Heart right ventricle (tissue), 16 donors: ENCODE measurements at regions not wholly inside any gene's neighbourhood (a gene's known extent, or its start where the extent isn't known, plus 50 kb on each side); places are given as distances from the start of the nearest gene placed in this dataset.

ENCODE experiments used
- ATAC-seq, 8 donors: fragments of 200-7000 bp; cut with Tn5 transposase; one replicate each; pipeline ENCODE4 v1.9.1; 2020; ENCODE audit warnings: mild to moderate bottlenecking in 8 of 8, moderate library complexity in 8 of 8, moderate number of reproducible peaks in 1 of 8
- DNase-seq, 2 donors: peaks; one replicate each; pipeline ENCODE4 v3.0.0-alpha.2; 2020
- H3K27ac ChIP-seq, 10 donors: fragments of 200-600 bp; sonication (generic) in 2 of 10; one replicate each; pipeline versions ENCODE4 v1.5.0 to v1.8.0; 2020 to 2022; ENCODE audit warnings: mild to moderate bottlenecking in 3 of 10
- H3K27me3 ChIP-seq, 7 donors: fragments of 200-600 bp; one replicate each; pipeline ENCODE4 v1.8.0; 2021 to 2022; ENCODE audit warnings: mild to moderate bottlenecking in 2 of 7
- H3K36me3 ChIP-seq, 9 donors: fragments of 200-600 bp; sonication (generic) in 1 of 9; one replicate each; pipeline versions ENCODE4 v1.5.0 to v1.8.0; 2020 to 2022; ENCODE audit warnings: mild to moderate bottlenecking in 2 of 9
- H3K4me1 ChIP-seq, 9 donors: fragments of 200-600 bp; sonication (generic) in 1 of 9; one replicate each; pipeline versions ENCODE4 v1.5.0 to v1.8.0; 2020 to 2022; ENCODE audit warnings: mild to moderate bottlenecking in 4 of 9
- H3K4me3 ChIP-seq, 10 donors: fragments of 200-600 bp; sonication (generic) in 2 of 10; one replicate each; pipeline versions ENCODE4 v1.5.0 to v1.8.0; 2020 to 2022; ENCODE audit warnings: mild to moderate bottlenecking in 7 of 10, moderate library complexity in 2 of 10
- H3K9me3 ChIP-seq, 11 donors: fragments of 200-600 bp in 10 of 11; sonication (generic) in 2 of 11; one replicate each; pipeline versions ENCODE4 v1.5.0 to v1.8.0; 2013 to 2022; ENCODE audit warnings: mild to moderate bottlenecking in 2 of 11, control low read depth in 1 of 11, moderate library complexity in 1 of 11
- CTCF ChIP-seq, 9 donors: fragments of 200-600 bp; sonication (generic) in 2 of 9; IDR thresholded peaks; one replicate each; pipeline versions ENCODE4 v1.5.0 to v1.8.0; 2021 to 2022; ENCODE audit warnings: antibody characterized with exemption in 9 of 9, mild to moderate bottlenecking in 5 of 9, moderate library complexity in 1 of 9
- WGBS, 2 donors: extraction: QIAGEN DNeasy Blood & Tissue Kit; methylation state at CpG; one replicate each; pipeline ENCODE4 v1.1.7; 2013; ENCODE audit warnings: inconsistent platforms in 1 of 2; 5-methylcytosine and 5-hydroxymethylcytosine counted together
- intact Hi-C, 10 donors: fragments of 100-400 bp; cut with DNase I; formaldehyde crosslinking; loops; one replicate each; pipeline versions ENCODE4 v1.11.1 to v1.14.2; 2022
- donor health status: Arrhythmogenic right ventricular cardiomyopathy.
- donor health status: ischemic (EF 13 %, LVEDD 7.1; RV severe dilation, severe dysfunction).
- donor health status: healthy with polysubstance abuse.
- donor health status: DM: no; HTN: yes; CAD: no.
- donor health status: DM: no; HTN: no; CAD: no.
- donor health status: ischemic (EF 25% LVEDD 6.9; RV normal size, moderate dysfunction).
- donor health status: ischemic (EF 25% LVEDD 5.7; RV mildly dilated, moderate dysfunction).
- donor health status: healthy.
- donor health status: DM: yes; HTN: yes; CAD: no.
- donor health status: Ischemic cardiomyopathy.
- donor health status: ischemic (EF 35%, LVEDD 5.7; RV mildly dilated, moderate dysfunction).
- donor health status: nonischemic (EF 11% LVEDD 7.7; RV severe dilation, severe dysfunction).
- donor health status: DM: yes; HTN: yes; CAD: no.
- donor health status: PGD.
- donor health status: ischemic (EF 29% LVEDD 5.4; RV normal size, mild dysfunction).
- donor health status: nonischemic (EF 23%, LVEDD 6.1; RV moderate dilation, normal function).

- TF ChIP-seq CTCF (IDR thresholded peaks at IDR 0.05), result no peak
- Histone ChIP-seq H3K4me1 (no peaks in the 10 kb centered on the region), H3K4me3 (no peak overlapping the region), H3K27me3 (no peaks in the 10 kb centered on the region), H3K36me3 (no peaks in the 10 kb centered on the region), H3K27ac (no peak overlapping the region), H3K9me3 (no peaks in the 10 kb centered on the region)
- no peak for ATAC-seq
- WGBS, 2 donors, result 75 to 80% methylated on average over 5 of the region's 5 CpGs
- intact Hi-C loops, result no loop called here
- no peak for DNase-seq
These were observed 177.7 kb upstream of the SP8 start for GRCh38 chr7:20964281-20964918.

- intact Hi-C loops, result loop anchor here in 1 of 10 donors (10.0 kb wide), 1 partner anchor 56 kb away; no protein-coding TSS in a partner anchor
- Histone ChIP-seq H3K27me3 (no peaks in the 10 kb centered on the region), H3K36me3 (no peaks in the 10 kb centered on the region), H3K9me3 (no peaks in the 10 kb centered on the region), H3K4me1 (no peaks in the 10 kb centered on the region), H3K27ac (no peak overlapping the region), H3K4me3 (no peak overlapping the region)
- DNase-seq, result no peak
- 63 to 70% methylated on average over 3 of the region's 3 CpGs for WGBS, 2 donors
- no peak for ATAC-seq
- TF ChIP-seq CTCF (IDR thresholded peaks at IDR 0.05), result no peak
These were observed 184.5 kb upstream of the SP8 start for GRCh38 chr7:20971219-20971618.

DNA sequence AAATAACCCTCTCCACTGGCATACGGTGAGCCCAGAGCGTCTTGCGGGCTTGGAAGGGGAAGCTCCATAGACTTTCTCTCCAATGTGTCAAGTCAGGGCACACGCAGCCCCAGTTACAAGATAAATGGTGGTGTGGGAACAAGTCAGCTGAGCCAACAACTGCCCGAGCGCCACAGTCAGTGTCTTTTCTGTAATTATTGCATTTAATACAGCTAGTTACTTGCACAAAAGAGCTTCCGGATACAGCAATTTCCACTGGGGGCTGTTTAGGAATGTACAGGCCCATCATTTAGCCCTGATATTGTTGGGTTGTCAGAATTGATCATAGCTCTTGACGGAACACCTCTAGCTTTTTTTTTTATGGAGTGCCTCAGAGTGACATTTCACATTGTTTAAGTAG is 193.5 kb upstream of the SP8 start:
- Histone ChIP-seq H3K27ac (no peak overlapping the region), H3K4me3 (no peak overlapping the region), H3K4me1 (no peaks in the 10 kb centered on the region), H3K36me3 (no peaks in the 10 kb centered on the region), H3K27me3 (no peaks in the 10 kb centered on the region), H3K9me3 (no peaks in the 10 kb centered on the region)
- TF ChIP-seq CTCF (IDR thresholded peaks at IDR 0.05), result no peak
- intact Hi-C loops, result no loop called here
- 82 to 87% methylated on average over 8 of the region's 8 CpGs for WGBS, 2 donors
- no peak for ATAC-seq
- DNase-seq, result no peak

- DNase-seq, result no peak
- no peaks in the 10 kb centered on the region for H3K4me1 ChIP-seq
- TF ChIP-seq CTCF (IDR thresholded peaks at IDR 0.05), result no peak
- no peak overlapping the region for H3K27ac ChIP-seq
- WGBS, 2 donors, result 67 to 71% methylated on average over 7 of the region's 7 CpGs
- no peaks in the 10 kb centered on the region for H3K27me3 ChIP-seq
- intact Hi-C loops, result no loop called here
- no peaks in the 10 kb centered on the region for H3K36me3 ChIP-seq
- no peak for ATAC-seq
- H3K4me3 ChIP-seq, result no peak overlapping the region
- no peaks in the 10 kb centered on the region for H3K9me3 ChIP-seq
These were observed 194.1 kb upstream of the SP8 start for GRCh38 chr7:20980668-20981264.
